Testis (tissue), 2 donors: ENCODE measurements at regions not wholly inside any gene's neighbourhood (a gene's known extent, or its start where the extent isn't known, plus 50 kb on each side); places are given as distances from the start of the nearest gene placed in this dataset.
"Not testable (repeated sequence)": the region's sequence is repeated elsewhere in the genome, so short reads cannot be mapped to it uniquely, and the experiment has no call there.

Experiments
- DNase-seq: peaks from one replicate; pipeline ENCODE4 v3.0.0-alpha.2; 2019
- H3K27ac ChIP-seq, 2 donors: fragments of 200-600 bp; sonication (generic); one replicate each; pipeline ENCODE4 v1.5.1; 2019
- H3K27me3 ChIP-seq: fragments of 200-600 bp; sonication (generic); one replicate; pipeline ENCODE4 v1.5.1; 2019
- H3K36me3 ChIP-seq: fragments of 200-600 bp; sonication (generic); one replicate; pipeline ENCODE4 v1.5.1; 2017; ENCODE audit warnings: low read depth; ENCODE audit errors: missing control alignments
- H3K4me1 ChIP-seq: fragments of 200-600 bp; sonication (generic); one replicate; pipeline ENCODE4 v1.5.1; 2019
- H3K4me3 ChIP-seq, 2 donors: fragments of 200-600 bp; sonication (generic); one replicate each; pipeline ENCODE4 v1.5.1; 2017 to 2019
- H3K9me3 ChIP-seq: fragments of 200-600 bp; sonication (generic); one replicate; pipeline ENCODE4 v1.5.1; 2017
- CTCF ChIP-seq, 3 experiments: fragments of 450-650 bp in 2 of 3; fragments of 200-600 bp in 1 of 3; sonication (generic) in 1 of 3; IDR thresholded peaks; one replicate each; pipeline ENCODE4 v1.5.1; 2016 to 2019; ENCODE audit warnings: antibody characterized with exemption in 3 of 3, mild to moderate bottlenecking in 2 of 3, moderate library complexity in 1 of 3
- POLR2A ChIP-seq: fragments of 450-650 bp; IDR thresholded peaks from one replicate; pipeline ENCODE4 v1.6.1; 2017; ENCODE audit warnings: antibody characterized with exemption, mild to moderate bottlenecking, moderate library complexity
- WGBS, 2 donors: methylation state at CpG; one replicate each; pipeline ENCODE4 v1.1.5; 2018; 5-methylcytosine and 5-hydroxymethylcytosine counted together
- intact Hi-C: fragments of 100-400 bp; cut with DNase I; formaldehyde crosslinking; loops from one replicate; pipeline ENCODE4 v1.15.1; 2023; ENCODE audit warnings: low total_unique reads

GRCh38 chr20:47908361-47909035 lies 123.2 kb upstream of the SULF2 start:
- H3K4me1 ChIP-seq, DNase-seq, H3K36me3 ChIP-seq, H3K4me3 ChIP-seq, H3K27ac ChIP-seq, intact Hi-C loops, H3K27me3 ChIP-seq, H3K9me3 ChIP-seq: not testable (repeated sequence)
- 57 to 64% methylated on average over 12 to 15 of the region's 15 CpGs for WGBS, 2 donors

- H3K4me1 ChIP-seq, H3K36me3 ChIP-seq, DNase-seq, H3K27me3 ChIP-seq, H3K27ac ChIP-seq, H3K9me3 ChIP-seq, H3K4me3 ChIP-seq, intact Hi-C loops: not testable (repeated sequence)
- 67 to 77% methylated on average over 7 of the region's 7 CpGs for WGBS, 2 donors
Observed at GRCh38 chr20:47907951-47908350, 122.7 kb upstream of the SULF2 start.

- Histone ChIP-seq H3K9me3 (no peaks in the 10 kb centered on the region), H3K4me1 (no peaks in the 10 kb centered on the region), H3K36me3 (no peaks in the 10 kb centered on the region), H3K27ac (no peak overlapping the region), H3K4me3 (no peak overlapping the region), H3K27me3 (no peaks in the 10 kb centered on the region)
- TF ChIP-seq POLR2A (no peak), CTCF (IDR thresholded peaks at IDR 0.05) (no peak)
- no peak for DNase-seq
- WGBS, 2 donors, result 67 to 88% methylated on average over 9 to 13 of the region's 13 CpGs
- intact Hi-C loops, result no loop called here
Observed at GRCh38 chr20:47907031-47907675, 121.9 kb upstream of the SULF2 start.

GRCh38 chr20:47906348-47906660 lies 121.0 kb upstream of the SULF2 start:
- Histone ChIP-seq H3K36me3 (no peaks in the 10 kb centered on the region), H3K4me1 (no peaks in the 10 kb centered on the region), H3K27ac (no peak overlapping the region), H3K4me3 (no peak overlapping the region), H3K9me3 (no peaks in the 10 kb centered on the region), H3K27me3 (no peaks in the 10 kb centered on the region)
- TF ChIP-seq POLR2A, result no peak
- no peak for TF ChIP-seq CTCF (IDR thresholded peaks at IDR 0.05)
- DNase-seq, result no peak
- intact Hi-C loops, result no loop called here
- 89 to 91% methylated on average over 11 to 12 of the region's 12 CpGs for WGBS, 2 donors

GRCh38 chr20:47905628-47906347 lies 120.5 kb upstream of the SULF2 start:
- H3K4me1 ChIP-seq, result no peaks in the 10 kb centered on the region
- no peak overlapping the region for H3K4me3 ChIP-seq
- WGBS, 2 donors, result 84 to 90% methylated on average over 13 to 18 of the region's 18 CpGs
- TF ChIP-seq CTCF (IDR thresholded peaks at IDR 0.05) (no peak), POLR2A (no peak)
- no peaks in the 10 kb centered on the region for H3K36me3 ChIP-seq
- H3K27ac ChIP-seq, result no peak overlapping the region
- no peaks in the 10 kb centered on the region for H3K27me3 ChIP-seq
- intact Hi-C loops, result no loop called here
- DNase-seq, result no peak
- H3K9me3 ChIP-seq, result no peaks in the 10 kb centered on the region

GRCh38 chr20:47903009-47903408 lies 117.7 kb upstream of the SULF2 start:
- H3K4me3 ChIP-seq, H3K27me3 ChIP-seq, intact Hi-C loops, H3K36me3 ChIP-seq, H3K4me1 ChIP-seq, H3K27ac ChIP-seq, H3K9me3 ChIP-seq, DNase-seq: not testable (repeated sequence)
- WGBS, 2 donors, result 57 to 62% methylated on average over 1 to 2 of the region's 3 CpGs

- H3K9me3 ChIP-seq, H3K4me3 ChIP-seq, intact Hi-C loops, H3K27me3 ChIP-seq, H3K4me1 ChIP-seq, H3K36me3 ChIP-seq, DNase-seq, H3K27ac ChIP-seq: not testable (repeated sequence)
- WGBS, 2 donors, result no CpG with 5 or more reads among the region's 7 CpGs
Observed at GRCh38 chr20:47899313-47899712, 114.0 kb upstream of the SULF2 start.
